Skeletal muscle tissue (tissue), 3 donors: ENCODE measurements at regions not wholly inside any gene's neighbourhood (a gene's known extent, or its start where the extent isn't known, plus 50 kb on each side); places are given as distances from the start of the nearest gene placed in this dataset.

Experiments used
- H3K27ac ChIP-seq: one replicate; pipeline ENCODE4 v1.7.0; 2013; ENCODE audit warnings: mild to moderate bottlenecking, low read depth, low read length, inconsistent platforms
- H3K27me3 ChIP-seq, 3 donors: one replicate each; pipeline ENCODE4 v1.7.0; 2013; ENCODE audit warnings: low read length in 3 of 3; ENCODE audit not compliant: control insufficient read depth in 3 of 3, insufficient read depth in 3 of 3
- H3K36me3 ChIP-seq, 3 donors: one replicate each; pipeline ENCODE4 v1.7.0; 2013; ENCODE audit warnings: low read length in 3 of 3; ENCODE audit not compliant: control insufficient read depth in 3 of 3, insufficient read depth in 3 of 3
- H3K4me1 ChIP-seq, 3 donors: one replicate each; pipeline ENCODE4 v1.7.0; 2013; ENCODE audit warnings: low read length in 3 of 3, mild to moderate bottlenecking in 3 of 3; ENCODE audit not compliant: control insufficient read depth in 3 of 3, insufficient read depth in 3 of 3
- H3K4me3 ChIP-seq, 3 donors: one replicate each; pipeline ENCODE4 v1.7.0; 2013; ENCODE audit warnings: low read length in 3 of 3
- H3K9ac ChIP-seq, 3 donors: one replicate each; pipeline ENCODE4 v1.7.0; 2013; ENCODE audit warnings: low read length in 3 of 3, mild to moderate bottlenecking in 3 of 3, moderate library complexity in 2 of 3, low read depth in 1 of 3
- H3K9me3 ChIP-seq, 3 donors: one replicate each; pipeline ENCODE4 v1.7.0; 2013; ENCODE audit warnings: low read length in 3 of 3; ENCODE audit not compliant: control insufficient read depth in 3 of 3
- donor health status: Osteomylitis.

- Histone ChIP-seq H3K9me3 (no peaks in the 10 kb centered on the region), H3K36me3 (no peaks in the 10 kb centered on the region), H3K9ac (no peak overlapping the region), H3K27me3 (no peaks in the 10 kb centered on the region), H3K4me1 (no peaks in the 10 kb centered on the region), H3K27ac (no peak overlapping the region), H3K4me3 (no peak overlapping the region)
Measured at GRCh38 chr3:106560451-106560966, 691.7 kb upstream of the CBLB start.

GRCh38 chr3:106566277-106566676, 697.5 kb upstream of the CBLB start:
- Histone ChIP-seq H3K9me3 (no peaks in the 10 kb centered on the region), H3K4me3 (no peak overlapping the region), H3K36me3 (no peaks in the 10 kb centered on the region)

DNA sequence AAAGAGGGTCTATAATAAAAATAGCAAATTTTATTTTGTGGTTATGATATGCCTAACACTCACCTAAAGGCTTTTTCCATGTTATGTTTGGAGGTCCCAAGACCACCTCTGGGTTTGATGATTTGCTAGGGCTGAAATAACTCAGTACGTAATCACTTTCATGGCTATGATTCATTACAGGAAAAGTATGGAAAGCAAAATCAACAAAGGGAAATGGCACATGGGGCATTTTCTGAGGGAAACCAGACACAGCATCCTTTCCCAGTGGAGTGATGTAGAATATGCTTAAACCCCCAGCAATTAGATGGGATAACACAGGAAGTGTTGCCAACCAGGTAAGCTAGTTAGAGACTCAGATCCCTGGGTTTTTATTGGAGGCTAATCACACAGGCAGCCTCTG, 701.6 kb upstream of the CBLB start:
- no peak overlapping the region for H3K27ac ChIP-seq
- no peak overlapping the region for H3K9ac ChIP-seq
- no peaks in the 10 kb centered on the region for H3K27me3 ChIP-seq
- H3K9me3 ChIP-seq = no peaks in the 10 kb centered on the region
- no peaks in the 10 kb centered on the region for H3K36me3 ChIP-seq
- H3K4me3 ChIP-seq = no peak overlapping the region
- no peaks in the 10 kb centered on the region for H3K4me1 ChIP-seq

More at GRCh38 chr3:106566277-106566676, 697.5 kb upstream of the CBLB start:
- Histone ChIP-seq H3K27ac (no peak overlapping the region), H3K4me1 (no peaks in the 10 kb centered on the region), H3K27me3 (no peaks in the 10 kb centered on the region), H3K9ac (no peak overlapping the region)

DNA sequence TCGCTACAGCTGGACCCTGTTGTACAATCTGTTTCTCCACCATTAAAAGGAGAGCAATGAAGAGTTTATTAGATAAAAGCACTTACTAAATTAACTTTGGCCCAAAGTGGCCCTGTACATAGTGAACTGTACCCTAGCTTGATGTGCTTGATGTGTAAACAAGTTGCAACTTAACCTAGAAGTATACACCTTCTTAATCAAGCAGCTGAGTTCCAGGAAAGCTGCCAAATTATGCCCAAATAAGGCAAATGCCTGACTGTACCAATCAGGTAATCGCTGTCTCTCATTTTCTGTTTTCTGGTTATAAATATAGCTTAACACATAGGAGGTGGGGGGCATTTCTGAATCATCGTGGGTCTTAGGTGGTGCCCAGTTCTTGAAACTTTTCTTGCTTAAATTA, 704.8 kb upstream of the CBLB start:
- no peak overlapping the region for H3K27ac ChIP-seq
- no peaks in the 10 kb centered on the region for H3K27me3 ChIP-seq
- H3K36me3 ChIP-seq = no peaks in the 10 kb centered on the region
- H3K4me1 ChIP-seq = no peaks in the 10 kb centered on the region
- H3K9ac ChIP-seq = no peak overlapping the region
- no peak overlapping the region for H3K4me3 ChIP-seq
- no peaks in the 10 kb centered on the region for H3K9me3 ChIP-seq

GRCh38 chr3:106575029-106575428, 706.2 kb upstream of the CBLB start:
- no peak overlapping the region for H3K27ac ChIP-seq
- no peak overlapping the region for H3K9ac ChIP-seq
- H3K4me1 ChIP-seq = no peaks in the 10 kb centered on the region
- H3K4me3 ChIP-seq = no peak overlapping the region
- H3K27me3 ChIP-seq = no peaks in the 10 kb centered on the region
- no peaks in the 10 kb centered on the region for H3K36me3 ChIP-seq
- no peaks in the 10 kb centered on the region for H3K9me3 ChIP-seq

GRCh38 chr3:106577241-106577640, 708.4 kb upstream of the CBLB start:
- no peaks in the 10 kb centered on the region for H3K9me3 ChIP-seq
- no peak overlapping the region for H3K9ac ChIP-seq
- no peaks in the 10 kb centered on the region for H3K36me3 ChIP-seq
- H3K27ac ChIP-seq = no peak overlapping the region
- no peaks in the 10 kb centered on the region for H3K4me1 ChIP-seq
- no peaks in the 10 kb centered on the region for H3K27me3 ChIP-seq
- no peak overlapping the region for H3K4me3 ChIP-seq

- H3K9ac ChIP-seq = no peak overlapping the region
- H3K27me3 ChIP-seq = no peaks in the 10 kb centered on the region
- H3K4me1 ChIP-seq = no peaks in the 10 kb centered on the region
- no peak overlapping the region for H3K4me3 ChIP-seq
- H3K36me3 ChIP-seq = no peaks in the 10 kb centered on the region
- no peak overlapping the region for H3K27ac ChIP-seq
- no peaks in the 10 kb centered on the region for H3K9me3 ChIP-seq
Measured at GRCh38 chr3:106578911-106579310, 710.1 kb upstream of the CBLB start.

- Histone ChIP-seq H3K4me3 (no peak overlapping the region), H3K4me1 (no peaks in the 10 kb centered on the region), H3K36me3 (no peaks in the 10 kb centered on the region), H3K9me3 (no peaks in the 10 kb centered on the region), H3K27me3 (no peaks in the 10 kb centered on the region), H3K27ac (no peak overlapping the region), H3K9ac (no peak overlapping the region)
Measured at GRCh38 chr3:106582151-106582550, 713.3 kb upstream of the CBLB start.

DNA sequence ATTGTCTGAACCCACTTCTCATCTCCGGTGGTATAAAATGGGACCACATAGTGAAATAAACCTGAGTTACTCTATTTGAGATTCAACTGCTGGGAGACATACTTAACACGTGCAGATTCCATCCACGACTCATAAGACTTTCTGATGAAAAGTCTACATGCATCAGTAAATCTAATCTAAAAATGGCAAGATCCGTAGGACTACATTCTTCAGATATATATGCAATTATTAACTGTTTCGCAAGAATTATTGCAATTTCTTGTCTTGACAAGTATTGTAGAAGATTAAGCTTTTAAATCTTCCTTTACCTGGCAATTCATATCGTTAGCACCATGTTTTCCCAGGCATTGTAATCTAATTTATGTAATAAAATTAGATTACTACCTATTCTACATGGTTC, 718.7 kb upstream of the CBLB start:
- no peak overlapping the region for H3K9ac ChIP-seq
- H3K36me3 ChIP-seq = no peaks in the 10 kb centered on the region
- no peak overlapping the region for H3K27ac ChIP-seq
- no peaks in the 10 kb centered on the region for H3K4me1 ChIP-seq
- H3K27me3 ChIP-seq = no peaks in the 10 kb centered on the region
- H3K4me3 ChIP-seq = no peak overlapping the region
- H3K9me3 ChIP-seq = no peaks in the 10 kb centered on the region

GRCh38 chr3:106588739-106589138, 719.9 kb upstream of the CBLB start:
- Histone ChIP-seq H3K9ac (no peak overlapping the region), H3K27ac (no peak overlapping the region), H3K4me1 (no peaks in the 10 kb centered on the region), H3K4me3 (no peak overlapping the region), H3K27me3 (no peaks in the 10 kb centered on the region), H3K9me3 (no peaks in the 10 kb centered on the region), H3K36me3 (no peaks in the 10 kb centered on the region)
